IgD-negative memory B cell (primary cell): ENCODE measurements at regions not wholly inside any gene's neighbourhood (a gene's known extent, or its start where the extent isn't known, plus 50 kb on each side); places are given as distances from the start of the nearest gene placed in this dataset.

Experiments used
- H3K27ac Mint-ChIP-seq, 3 donors: one replicate each; pipeline ENCODE4 v1.8.0; 2020 to 2022; ENCODE audit warnings: mild to moderate bottlenecking in 3 of 3, mixed read lengths in 3 of 3, moderate library complexity in 1 of 3
- H3K27me3 Mint-ChIP-seq: one replicate; pipeline ENCODE4 v1.8.0; 2021; ENCODE audit warnings: mixed read lengths
- H3K36me3 Mint-ChIP-seq: one replicate; pipeline ENCODE4 v1.8.0; 2020; ENCODE audit warnings: mild to moderate bottlenecking, mixed read lengths
- H3K4me1 Mint-ChIP-seq, 3 donors: one replicate each; pipeline ENCODE4 v1.8.0; 2020 to 2022; ENCODE audit warnings: mixed read lengths in 3 of 3, mild to moderate bottlenecking in 1 of 3
- H3K4me3 Mint-ChIP-seq, 4 donors: one replicate each; pipeline ENCODE4 v1.8.0; 2020 to 2022; ENCODE audit warnings: mild to moderate bottlenecking in 4 of 4, mixed read lengths in 4 of 4, moderate library complexity in 3 of 4
- H3K9me3 Mint-ChIP-seq, 3 donors: one replicate each; pipeline ENCODE4 v1.8.0; 2020 to 2021; ENCODE audit warnings: mixed read lengths in 3 of 3, mild to moderate bottlenecking in 1 of 3

DNA sequence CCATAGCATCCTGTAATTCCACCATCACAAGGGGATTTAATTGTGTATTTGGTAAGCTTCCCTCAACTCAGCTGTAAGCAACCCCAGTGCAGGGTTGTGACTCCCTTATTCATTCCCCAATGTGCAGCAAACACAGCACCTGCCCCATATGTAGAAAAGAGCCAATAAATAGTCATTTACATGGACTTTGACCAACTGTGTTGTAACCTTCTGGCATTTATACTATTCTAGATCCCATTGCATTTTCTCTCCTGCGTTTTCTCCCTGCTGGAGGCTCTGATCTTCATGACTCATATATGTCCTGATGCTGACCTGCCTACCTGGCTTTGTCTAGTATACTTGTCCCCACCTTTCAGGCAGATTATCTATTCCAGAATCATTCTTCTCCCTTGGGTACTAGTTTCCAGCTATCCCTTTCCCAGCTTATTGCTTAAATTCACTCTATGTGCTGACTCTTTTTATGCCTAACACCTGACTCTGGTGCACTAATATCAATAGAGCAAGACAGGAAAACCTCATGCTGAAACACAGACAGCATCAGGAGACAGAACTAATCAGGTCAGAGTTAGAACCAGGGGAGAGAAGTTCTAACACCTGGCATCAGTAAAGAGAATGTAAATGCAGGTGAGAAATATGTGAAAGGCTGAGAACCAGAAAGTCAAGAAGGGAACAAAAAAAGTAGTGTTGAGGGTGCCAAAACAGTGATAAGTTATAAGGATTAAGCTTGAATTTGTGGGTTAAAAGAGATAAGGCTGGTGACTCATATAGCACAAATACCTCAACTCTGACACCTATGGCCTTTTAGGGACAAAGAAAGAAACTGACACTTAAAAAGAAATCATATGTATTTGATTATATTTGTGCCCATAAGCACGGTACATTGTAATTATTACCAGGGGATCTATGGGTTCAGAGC, 402.7 kb downstream of the IPMK start:
- Mint-ChIP-seq H3K27me3 (no peaks in the 10 kb centered on the region), H3K4me3 (no peak overlapping the region), H3K36me3 (no peaks in the 10 kb centered on the region), H3K9me3 (peaks cover 0 to 9% (median 4%) of the 10 kb centered on the region in 3 donors), H3K4me1 (no peaks in the 10 kb centered on the region), H3K27ac (no peak overlapping the region)

DNA sequence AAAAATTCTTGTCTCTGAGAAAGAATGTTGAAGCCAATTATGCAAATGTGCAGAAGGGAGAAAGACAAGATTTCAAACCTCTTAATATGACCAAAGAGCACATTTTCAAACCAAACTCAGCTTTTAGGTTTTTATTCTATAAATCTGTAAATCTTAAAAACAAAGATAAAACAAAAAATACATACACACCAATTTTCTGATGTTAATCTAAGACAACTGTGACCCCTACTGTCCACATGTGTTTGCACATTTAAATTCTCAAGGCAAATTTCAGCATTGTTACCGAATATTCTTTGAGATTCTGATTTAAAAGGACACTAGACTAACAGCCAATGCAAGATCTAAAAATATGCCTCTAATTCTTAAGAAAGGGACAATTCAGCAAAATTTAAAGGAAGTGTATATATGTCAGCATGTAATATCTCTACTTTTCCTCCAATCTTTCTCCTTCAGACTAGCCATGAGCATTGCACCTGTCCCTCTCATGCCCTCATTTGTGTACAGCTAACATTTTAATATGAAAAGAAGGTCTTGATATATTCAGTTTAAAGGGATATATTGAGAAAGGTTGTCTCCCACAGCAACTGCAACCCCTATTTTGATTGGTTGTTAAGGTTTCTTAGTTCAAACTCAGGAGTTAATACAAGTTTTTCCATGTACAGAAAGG, 417.9 kb downstream of the IPMK start:
- H3K27ac Mint-ChIP-seq = no peak overlapping the region
- no peaks in the 10 kb centered on the region for H3K4me1 Mint-ChIP-seq
- no peaks in the 10 kb centered on the region for H3K36me3 Mint-ChIP-seq
- no peaks in the 10 kb centered on the region for H3K9me3 Mint-ChIP-seq
- H3K4me3 Mint-ChIP-seq = no peak overlapping the region
- H3K27me3 Mint-ChIP-seq = no peaks in the 10 kb centered on the region

DNA sequence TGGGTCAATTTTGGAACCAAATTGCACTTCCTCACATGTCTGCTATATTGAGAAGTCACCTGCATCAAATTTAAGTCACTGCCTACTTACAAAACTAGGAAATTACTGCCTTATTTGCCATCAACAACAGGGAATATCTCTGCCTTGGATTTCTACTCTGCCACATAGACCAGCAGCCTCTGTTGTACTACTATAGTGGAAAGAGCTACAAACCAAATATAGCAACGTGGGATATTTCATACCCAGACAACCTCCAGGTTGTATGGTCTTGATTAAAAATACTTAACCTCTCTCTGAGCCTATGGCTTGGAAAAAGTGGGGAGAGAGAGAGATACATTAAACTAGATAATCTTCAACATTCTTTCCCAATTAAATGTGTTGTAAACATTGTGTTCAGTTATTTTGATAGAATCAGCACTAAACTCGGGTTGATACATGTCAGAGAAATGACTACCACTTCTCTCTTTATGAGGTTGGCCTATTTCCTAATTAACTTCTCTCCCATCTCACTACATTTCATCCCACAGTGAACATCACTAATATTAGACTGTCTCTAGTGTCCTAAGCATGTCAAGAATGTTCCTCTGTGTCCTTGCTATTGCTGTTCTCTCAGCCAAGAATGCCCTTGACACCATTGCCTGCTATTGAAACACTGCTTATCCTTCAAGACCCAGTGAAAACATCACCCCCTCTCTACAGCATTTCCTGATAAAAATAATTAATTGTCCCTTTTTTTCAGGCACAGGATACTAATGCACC, 421.2 kb downstream of the IPMK start:
- H3K4me1 Mint-ChIP-seq = no peaks in the 10 kb centered on the region
- no peaks in the 10 kb centered on the region for H3K27me3 Mint-ChIP-seq
- no peaks in the 10 kb centered on the region for H3K9me3 Mint-ChIP-seq
- H3K27ac Mint-ChIP-seq = no peak overlapping the region
- H3K36me3 Mint-ChIP-seq = no peaks in the 10 kb centered on the region
- H3K4me3 Mint-ChIP-seq = no peak overlapping the region

DNA sequence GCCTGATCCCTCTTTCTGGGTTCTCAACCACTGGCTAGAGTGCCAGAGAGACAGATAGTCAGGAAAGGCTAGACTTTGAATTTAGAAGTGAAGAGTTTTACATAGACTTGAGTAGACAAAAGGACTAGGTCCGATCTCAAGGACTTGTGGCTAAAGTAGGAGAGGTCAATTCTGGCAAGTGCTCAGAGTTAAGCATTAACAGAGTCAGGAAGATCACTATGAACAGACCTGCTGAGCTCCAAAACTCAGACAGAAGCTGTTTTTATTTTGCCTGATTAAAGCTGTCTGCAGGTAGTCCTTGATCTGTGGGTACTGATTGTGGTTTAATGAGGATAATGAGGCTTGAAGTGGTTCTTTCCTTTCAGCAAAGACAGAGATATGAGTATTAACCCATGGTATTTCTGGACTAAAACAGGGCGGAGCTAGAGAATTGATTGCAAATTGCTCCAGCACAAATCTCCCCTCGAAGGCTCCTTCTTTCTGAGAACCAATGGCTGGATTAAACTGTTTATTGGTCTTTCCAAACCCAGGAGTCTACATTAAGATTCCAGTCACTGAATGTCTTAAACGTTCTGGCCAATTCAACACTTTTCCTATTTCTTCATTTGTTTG, 423.2 kb downstream of the IPMK start:
- Mint-ChIP-seq H3K27ac (no peak overlapping the region), H3K36me3 (no peaks in the 10 kb centered on the region), H3K27me3 (no peaks in the 10 kb centered on the region), H3K9me3 (peaks cover 0 to 9% (median 3%) of the 10 kb centered on the region in 3 donors), H3K4me3 (no peak overlapping the region), H3K4me1 (no peaks in the 10 kb centered on the region)

DNA sequence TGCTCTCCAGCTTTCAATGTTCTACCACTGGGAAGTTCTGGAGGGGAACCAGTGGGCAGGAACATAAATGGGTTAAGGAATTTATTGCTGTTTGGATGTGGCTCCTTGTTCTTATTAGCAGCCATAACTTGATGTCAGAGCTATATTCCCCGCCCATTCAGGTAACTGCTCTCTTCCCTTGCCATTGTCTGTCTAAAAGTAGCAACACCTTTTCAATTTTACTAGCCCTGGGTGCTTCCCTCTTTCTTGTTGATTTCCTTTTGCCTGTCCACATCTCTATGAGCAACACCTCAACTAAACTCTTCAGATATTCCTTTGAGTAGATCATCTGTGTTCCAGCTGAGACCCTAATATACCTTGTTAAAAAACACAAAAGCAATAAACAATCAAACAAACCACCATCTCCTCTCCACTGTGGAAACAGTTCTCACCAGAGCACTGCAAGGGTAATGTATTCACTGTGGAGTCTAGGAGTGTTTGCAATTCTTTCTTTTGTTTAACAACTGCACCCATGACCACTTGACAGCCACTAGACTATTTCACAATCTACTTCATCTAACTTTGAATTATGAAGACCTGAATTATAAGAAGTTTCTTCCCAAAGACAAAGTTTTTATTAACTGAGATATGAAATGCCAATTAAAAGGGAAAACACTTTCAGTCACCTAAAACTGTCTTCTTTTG, 436.7 kb downstream of the IPMK start:
- H3K27me3 Mint-ChIP-seq = no peaks in the 10 kb centered on the region
- H3K4me3 Mint-ChIP-seq = no peak overlapping the region
- H3K9me3 Mint-ChIP-seq = no peaks in the 10 kb centered on the region
- H3K4me1 Mint-ChIP-seq = no peaks in the 10 kb centered on the region
- no peaks in the 10 kb centered on the region for H3K36me3 Mint-ChIP-seq
- no peak overlapping the region for H3K27ac Mint-ChIP-seq

DNA sequence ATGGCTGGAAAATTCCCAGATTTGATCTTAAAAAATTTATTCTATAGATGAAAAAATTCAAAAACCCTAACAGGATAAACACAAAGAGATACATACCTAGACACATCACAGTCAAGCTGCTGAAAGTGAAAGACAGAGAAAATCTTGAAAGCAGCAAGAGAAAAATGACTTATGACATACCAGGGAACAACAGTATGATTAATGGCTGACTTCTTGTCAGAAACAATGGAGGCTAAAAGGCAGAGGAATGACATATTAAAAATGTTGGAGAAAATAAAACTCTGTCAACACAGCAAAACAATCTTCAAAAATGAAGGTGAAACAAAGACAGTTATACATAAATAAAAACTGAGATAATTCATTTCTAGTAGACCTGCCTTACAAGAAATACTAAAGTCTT, 442.7 kb downstream of the IPMK start:
- no peak overlapping the region for H3K4me3 Mint-ChIP-seq
- H3K27me3 Mint-ChIP-seq = no peaks in the 10 kb centered on the region
- H3K36me3 Mint-ChIP-seq = no peaks in the 10 kb centered on the region
- no peaks in the 10 kb centered on the region for H3K9me3 Mint-ChIP-seq
- no peaks in the 10 kb centered on the region for H3K4me1 Mint-ChIP-seq
- H3K27ac Mint-ChIP-seq = no peak overlapping the region

DNA sequence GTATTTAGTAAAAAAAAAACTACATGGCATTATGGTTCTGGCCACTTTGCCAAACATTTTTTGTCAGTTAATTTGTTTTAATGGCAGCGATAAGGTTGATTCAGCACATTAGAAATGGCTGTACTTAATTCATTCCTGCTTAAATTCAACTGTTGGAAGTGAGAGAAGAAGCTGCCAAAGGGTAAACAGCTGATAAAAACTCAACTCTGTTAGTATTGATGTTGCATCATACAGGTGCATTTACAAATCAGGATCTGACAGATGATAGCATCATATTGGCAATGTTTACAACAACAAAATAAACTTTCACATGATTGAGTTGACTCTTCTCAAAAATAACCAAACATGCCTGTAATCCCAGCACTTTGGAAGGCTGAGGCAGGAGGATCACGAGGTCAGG, 444.3 kb downstream of the IPMK start:
- Mint-ChIP-seq H3K27ac (no peak overlapping the region), H3K4me3 (no peak overlapping the region), H3K27me3 (no peaks in the 10 kb centered on the region), H3K36me3 (no peaks in the 10 kb centered on the region), H3K9me3 (no peaks in the 10 kb centered on the region), H3K4me1 (no peaks in the 10 kb centered on the region)

DNA sequence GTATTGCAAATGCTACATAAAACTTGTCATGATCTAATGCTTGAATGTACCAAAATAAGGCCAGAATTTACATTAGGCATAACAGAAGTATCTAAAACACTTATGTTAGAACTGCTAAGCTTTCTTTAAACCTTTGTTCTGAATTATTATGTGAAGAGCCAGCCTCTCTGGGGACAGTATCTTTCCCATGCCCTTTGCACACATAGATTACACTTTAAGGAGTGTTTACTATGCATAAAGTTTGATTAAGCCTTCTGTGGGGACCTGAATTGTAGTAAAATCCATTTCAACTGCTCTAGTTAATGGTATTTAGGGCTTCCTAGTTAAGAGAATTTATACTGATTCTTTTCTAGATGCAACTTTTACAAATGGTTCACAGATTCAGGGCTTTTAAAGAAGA, 444.7 kb downstream of the IPMK start:
- no peaks in the 10 kb centered on the region for H3K9me3 Mint-ChIP-seq
- no peaks in the 10 kb centered on the region for H3K36me3 Mint-ChIP-seq
- no peaks in the 10 kb centered on the region for H3K4me1 Mint-ChIP-seq
- H3K4me3 Mint-ChIP-seq = no peak overlapping the region
- no peaks in the 10 kb centered on the region for H3K27me3 Mint-ChIP-seq
- H3K27ac Mint-ChIP-seq = no peak overlapping the region

DNA sequence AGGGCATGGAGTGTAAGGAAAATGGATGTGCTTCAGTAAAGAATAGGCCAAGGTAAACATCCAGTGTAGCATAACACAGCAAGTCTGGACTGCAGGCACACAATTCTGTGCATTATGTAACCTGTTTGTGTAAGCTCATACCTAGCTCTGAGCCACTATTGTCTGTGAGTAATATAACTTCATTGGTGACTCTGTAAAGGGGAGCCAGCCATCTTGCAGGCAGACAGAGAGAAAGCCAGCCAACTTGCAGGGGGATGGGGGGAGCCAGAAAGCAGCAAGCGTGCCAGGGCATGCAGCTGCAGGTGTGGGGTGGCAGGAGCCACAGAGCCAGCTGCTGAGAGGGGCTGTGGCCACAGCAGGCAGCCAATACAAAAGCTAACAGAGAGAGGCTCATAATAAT, 449.2 kb downstream of the IPMK start:
- no peaks in the 10 kb centered on the region for H3K27me3 Mint-ChIP-seq
- no peaks in the 10 kb centered on the region for H3K9me3 Mint-ChIP-seq
- H3K36me3 Mint-ChIP-seq = no peaks in the 10 kb centered on the region
- H3K27ac Mint-ChIP-seq = no peak overlapping the region
- H3K4me3 Mint-ChIP-seq = no peak overlapping the region
- H3K4me1 Mint-ChIP-seq = no peaks in the 10 kb centered on the region

DNA sequence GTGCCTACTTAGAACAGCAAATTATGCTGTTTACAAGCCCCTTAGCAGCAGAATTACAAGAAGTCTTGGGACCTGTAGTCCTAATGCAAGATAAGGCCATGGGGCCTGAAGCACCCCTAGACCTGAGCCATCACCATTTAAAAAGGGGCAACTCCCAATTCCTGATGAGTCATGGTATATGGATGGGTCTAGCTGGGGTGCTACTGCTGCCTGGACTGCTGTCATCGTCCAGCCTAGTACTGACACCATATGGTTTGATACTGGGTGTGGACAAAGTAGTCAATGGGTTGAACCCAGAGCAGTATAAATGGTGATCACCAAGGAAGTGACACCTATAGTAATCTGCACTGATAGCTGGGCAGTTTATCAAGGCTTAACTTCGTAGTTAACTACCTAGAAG, 450.0 kb downstream of the IPMK start:
- H3K4me1 Mint-ChIP-seq = no peaks in the 10 kb centered on the region
- no peaks in the 10 kb centered on the region for H3K9me3 Mint-ChIP-seq
- no peaks in the 10 kb centered on the region for H3K36me3 Mint-ChIP-seq
- no peak overlapping the region for H3K4me3 Mint-ChIP-seq
- H3K27ac Mint-ChIP-seq = no peak overlapping the region
- no peaks in the 10 kb centered on the region for H3K27me3 Mint-ChIP-seq

DNA sequence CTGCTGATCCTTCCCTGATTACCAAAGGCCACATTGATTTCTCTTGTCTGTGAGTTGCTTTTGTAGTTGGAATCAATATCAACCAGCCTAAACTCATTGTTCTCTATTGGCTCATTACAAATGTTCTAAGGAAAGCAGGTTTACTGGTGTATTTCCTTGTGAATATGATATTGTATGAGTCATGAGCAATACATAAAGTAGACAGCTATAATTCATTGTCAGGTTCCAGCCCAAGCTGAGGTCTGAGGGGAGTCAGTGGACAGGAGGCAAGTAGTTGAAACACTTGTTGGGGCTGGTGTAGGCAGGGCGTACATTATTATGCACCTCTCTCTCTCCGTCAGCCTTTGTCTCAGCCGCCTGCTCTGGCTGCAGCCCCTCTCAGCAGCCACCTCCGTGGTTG, 451.7 kb downstream of the IPMK start:
- Mint-ChIP-seq H3K4me3 (no peak overlapping the region), H3K4me1 (no peaks in the 10 kb centered on the region), H3K9me3 (no peaks in the 10 kb centered on the region), H3K36me3 (no peaks in the 10 kb centered on the region), H3K27me3 (no peaks in the 10 kb centered on the region), H3K27ac (no peak overlapping the region)

DNA sequence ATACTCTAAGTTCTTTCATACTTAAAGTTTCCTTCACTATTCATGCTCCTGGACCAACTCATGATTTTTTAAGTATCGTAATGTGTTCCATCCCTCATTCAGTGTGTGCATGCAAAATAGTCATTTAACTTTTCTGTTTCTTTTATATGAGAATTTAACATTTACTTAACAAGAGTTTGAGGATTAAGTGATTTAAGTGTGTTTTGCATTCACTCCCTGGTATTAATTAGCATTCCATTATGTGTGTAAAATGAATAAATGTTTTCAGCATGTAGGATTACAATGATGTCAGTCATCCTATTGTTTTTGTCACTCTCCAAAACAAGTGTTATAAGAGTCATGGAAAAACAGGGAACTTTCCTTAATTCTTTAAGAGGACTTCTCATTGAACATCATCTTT, 457.7 kb downstream of the IPMK start:
- Mint-ChIP-seq H3K9me3 (peaks cover 0 to 2% (median 2%) of the 10 kb centered on the region in 3 donors), H3K27me3 (no peaks in the 10 kb centered on the region), H3K4me1 (no peaks in the 10 kb centered on the region), H3K36me3 (peaks cover 1% of the 10 kb centered on the region), H3K4me3 (no peak overlapping the region), H3K27ac (no peak overlapping the region)

DNA sequence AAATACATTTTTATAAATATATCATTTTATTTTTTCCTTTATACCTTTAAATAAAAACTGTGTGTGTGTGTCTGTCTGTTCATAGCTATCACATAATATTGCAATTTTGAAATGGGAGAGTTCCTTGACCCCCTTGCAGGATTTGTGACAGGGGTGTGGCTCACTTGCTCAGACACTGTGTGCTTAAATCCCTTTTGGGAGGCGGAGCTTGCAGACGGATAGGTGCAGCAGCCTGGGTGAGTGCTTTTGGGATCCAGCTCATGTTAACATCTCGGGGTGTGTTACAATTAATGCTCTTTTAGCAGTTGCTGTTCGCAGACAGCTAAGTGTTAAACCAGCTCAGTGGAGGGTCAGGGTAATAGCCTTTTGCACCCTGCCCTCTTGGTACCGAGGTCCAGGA, 459.8 kb downstream of the IPMK start:
- H3K27ac Mint-ChIP-seq = no peak overlapping the region
- H3K27me3 Mint-ChIP-seq = no peaks in the 10 kb centered on the region
- H3K4me1 Mint-ChIP-seq = no peaks in the 10 kb centered on the region
- peaks cover 1% of the 10 kb centered on the region for H3K36me3 Mint-ChIP-seq
- no peak overlapping the region for H3K4me3 Mint-ChIP-seq
- peaks cover 0 to 2% (median 2%) of the 10 kb centered on the region in 3 donors for H3K9me3 Mint-ChIP-seq

DNA sequence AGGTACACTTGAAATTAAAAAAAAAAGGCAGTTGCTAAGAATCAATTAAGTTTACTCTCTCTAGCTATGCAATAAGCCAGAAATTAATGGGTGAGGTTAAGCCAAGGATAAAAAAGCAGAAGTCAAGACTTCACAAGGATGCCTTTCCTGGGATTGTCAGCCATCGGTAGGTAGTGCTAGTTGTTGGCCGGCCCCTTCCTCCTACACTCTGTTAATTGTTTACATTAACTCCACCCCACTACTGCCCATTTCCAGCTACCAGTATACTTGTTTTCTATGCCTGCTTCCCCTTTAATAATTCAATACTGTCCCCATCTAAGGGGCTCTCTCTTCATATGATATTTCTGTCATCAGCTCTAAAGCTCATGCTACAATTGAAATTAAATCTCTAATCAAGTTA, 461.0 kb downstream of the IPMK start:
- Mint-ChIP-seq H3K9me3 (peaks cover 0 to 2% (median 2%) of the 10 kb centered on the region in 3 donors), H3K27ac (no peak overlapping the region), H3K27me3 (no peaks in the 10 kb centered on the region), H3K4me1 (no peaks in the 10 kb centered on the region), H3K4me3 (no peak overlapping the region), H3K36me3 (peaks cover 1% of the 10 kb centered on the region)

DNA sequence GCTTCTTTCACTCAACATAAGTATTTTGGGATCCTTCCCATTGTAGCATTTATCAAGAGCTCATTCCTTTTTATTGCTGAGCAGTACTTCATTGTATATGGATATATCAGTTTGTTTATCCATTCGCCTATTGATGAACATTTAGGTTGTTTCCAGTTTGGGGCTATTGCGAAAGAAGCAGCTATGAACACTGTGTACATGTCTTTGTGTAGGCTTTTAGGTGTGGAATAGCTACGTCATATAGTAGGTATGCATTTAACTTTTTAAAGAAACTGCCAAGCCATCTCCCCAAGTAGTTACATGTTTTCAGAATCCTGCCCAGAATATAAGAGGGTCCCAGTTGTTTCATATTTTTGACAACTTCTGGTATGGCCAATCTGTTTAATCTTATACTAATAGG, 468.1 kb downstream of the IPMK start:
- Mint-ChIP-seq H3K27ac (no peak overlapping the region), H3K9me3 (peaks cover 0 to 2% (median 1%) of the 10 kb centered on the region in 3 donors), H3K4me3 (no peak overlapping the region), H3K4me1 (no peaks in the 10 kb centered on the region), H3K27me3 (no peaks in the 10 kb centered on the region), H3K36me3 (no peaks in the 10 kb centered on the region)
